ENCODE measurements at regions not wholly inside any gene's neighbourhood (a gene's known extent, or its start where the extent isn't known, plus 50 kb on each side); places are given as distances from the start of the nearest gene placed in this dataset.

DNA sequence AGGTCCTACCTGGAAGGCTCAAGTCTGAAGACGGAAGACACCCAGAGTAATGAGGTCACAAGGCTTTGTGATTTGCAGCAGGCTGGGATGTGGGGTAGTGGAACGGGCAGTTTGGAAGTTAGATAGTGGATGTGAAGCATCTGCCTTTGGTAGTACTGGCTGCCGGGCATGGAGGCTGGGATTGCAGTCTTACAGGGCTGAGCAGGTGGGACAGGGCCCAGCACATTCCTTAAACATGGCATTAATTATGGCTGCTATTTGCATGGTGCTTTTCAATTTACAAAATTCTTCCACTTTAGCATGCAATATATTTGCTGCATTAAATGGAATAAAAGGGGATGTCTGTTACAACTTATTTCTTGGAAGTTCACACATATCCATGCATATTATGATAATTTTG lies 161.2 kb downstream of the UTP18 start:
- Histone ChIP-seq H3K9me3 (no peaks in the 10 kb centered on the region), H3K4me1 (no peaks in the 10 kb centered on the region), H3K27me3 (replicated peaks in 1 of 7) (peaks cover 0 to 23% (median 0%) of the 10 kb centered on the region in 7 donors), H3K36me3 (no peaks in the 10 kb centered on the region), H3K4me3 (no peak overlapping the region), H3K27ac (no peak overlapping the region)
- intact Hi-C loops (cut with DNase I; ENCODE audit: low total_unique reads), result no loop called here
- WGBS, 5 donors, result 61 to 92% (median 82%) methylated on average over 3 of the region's 3 CpGs
- DNase-seq, result no peak
- no peak for TF ChIP-seq POLR2A (IDR thresholded peaks at IDR 0.05)
- TF ChIP-seq POLR2AphosphoS5 (IDR thresholded peaks at IDR 0.05), result no peak
- TF ChIP-seq, protein P1, sequence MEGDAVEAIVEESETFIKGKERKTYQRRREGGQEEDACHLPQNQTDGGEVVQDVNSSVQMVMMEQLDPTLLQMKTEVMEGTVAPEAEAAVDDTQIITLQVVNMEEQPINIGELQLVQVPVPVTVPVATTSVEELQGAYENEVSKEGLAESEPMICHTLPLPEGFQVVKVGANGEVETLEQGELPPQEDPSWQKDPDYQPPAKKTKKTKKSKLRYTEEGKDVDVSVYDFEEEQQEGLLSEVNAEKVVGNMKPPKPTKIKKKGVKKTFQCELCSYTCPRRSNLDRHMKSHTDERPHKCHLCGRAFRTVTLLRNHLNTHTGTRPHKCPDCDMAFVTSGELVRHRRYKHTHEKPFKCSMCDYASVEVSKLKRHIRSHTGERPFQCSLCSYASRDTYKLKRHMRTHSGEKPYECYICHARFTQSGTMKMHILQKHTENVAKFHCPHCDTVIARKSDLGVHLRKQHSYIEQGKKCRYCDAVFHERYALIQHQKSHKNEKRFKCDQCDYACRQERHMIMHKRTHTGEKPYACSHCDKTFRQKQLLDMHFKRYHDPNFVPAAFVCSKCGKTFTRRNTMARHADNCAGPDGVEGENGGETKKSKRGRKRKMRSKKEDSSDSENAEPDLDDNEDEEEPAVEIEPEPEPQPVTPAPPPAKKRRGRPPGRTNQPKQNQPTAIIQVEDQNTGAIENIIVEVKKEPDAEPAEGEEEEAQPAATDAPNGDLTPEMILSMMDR (IDR thresholded peaks at IDR 0.05 in 8 of 11, conservative IDR thresholded peaks at IDR 0.05 in 3 of 11), result no peak

DNA sequence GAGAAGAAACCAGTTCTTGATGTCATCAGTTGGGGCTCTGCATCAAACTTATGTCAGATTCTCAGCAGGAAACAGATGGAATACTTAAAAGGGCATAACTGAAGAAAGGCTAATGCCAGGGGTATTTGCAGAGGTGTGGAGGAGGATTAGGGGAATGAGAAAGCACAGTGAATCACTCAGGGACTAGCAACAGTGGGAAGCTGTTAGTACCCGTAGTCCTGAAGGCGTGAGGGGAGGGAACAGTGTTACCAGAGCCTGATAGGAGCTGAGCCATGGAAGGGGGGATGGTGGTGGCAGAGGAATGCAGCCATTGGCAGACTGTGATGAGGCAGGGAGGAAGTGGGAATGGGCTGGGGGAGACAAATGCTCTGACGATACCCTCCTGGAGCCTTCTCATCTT lies 162.3 kb downstream of the UTP18 start:
- Histone ChIP-seq H3K9me3 (no peaks in the 10 kb centered on the region), H3K27me3 (replicated peaks in 1 of 7) (peaks cover 0 to 18% (median 0%) of the 10 kb centered on the region in 7 donors), H3K27ac (no peak overlapping the region), H3K4me1 (peaks cover 0 to 4% (median under 1%) of the 10 kb centered on the region in 6 donors), H3K4me3 (no peak overlapping the region), H3K36me3 (no peaks in the 10 kb centered on the region)
- TF ChIP-seq POLR2AphosphoS5 (IDR thresholded peaks at IDR 0.05) (no peak), POLR2A (IDR thresholded peaks at IDR 0.05) (no peak)
- TF ChIP-seq, protein P1 (IDR thresholded peaks at IDR 0.05 in 8 of 11, conservative IDR thresholded peaks at IDR 0.05 in 3 of 11), result no peak
- no peak for DNase-seq
- 68 to 90% (median 78%) methylated on average over 3 of the region's 3 CpGs for WGBS, 5 donors
- intact Hi-C loops (cut with DNase I; ENCODE audit: low total_unique reads), result no loop called here

DNA sequence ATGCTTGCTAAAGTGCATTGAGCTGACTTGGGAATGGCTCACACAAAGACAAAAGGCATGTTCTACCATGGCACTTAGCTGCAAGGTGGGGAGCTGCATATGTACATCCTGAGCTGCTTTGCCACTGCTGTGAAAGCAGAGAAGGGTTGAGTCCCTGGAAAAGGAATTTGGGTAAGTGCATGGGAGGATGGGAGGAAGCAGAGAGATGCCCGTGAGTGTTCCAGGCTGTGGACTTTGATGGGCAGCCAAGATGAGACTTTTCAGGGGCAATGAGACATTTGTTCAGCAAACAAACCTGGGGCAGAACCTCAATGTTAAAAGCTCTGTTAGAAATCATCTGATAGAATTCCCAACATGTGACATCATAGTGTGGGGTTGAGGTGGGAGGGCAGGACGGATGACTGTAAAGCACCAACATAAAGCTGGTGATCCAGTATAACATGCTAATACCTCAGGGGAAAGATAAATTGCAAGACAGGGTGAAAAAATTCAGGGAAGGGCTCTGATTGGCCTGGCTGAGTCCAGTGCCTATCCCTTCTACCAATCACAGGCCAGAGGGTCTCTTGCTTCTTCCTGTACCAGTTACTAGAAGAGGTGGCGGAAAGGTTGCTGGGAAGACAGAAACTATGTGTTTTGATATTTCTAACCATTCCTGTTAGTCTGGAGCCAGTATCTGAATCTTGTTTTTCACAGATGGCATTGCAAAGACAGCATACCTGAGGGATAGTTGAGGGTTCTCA lies 163.2 kb downstream of the UTP18 start:
- H3K4me3 ChIP-seq, result no peak overlapping the region
- no peaks in the 10 kb centered on the region for H3K36me3 ChIP-seq
- DNase-seq, result no peak
- intact Hi-C loops (cut with DNase I; ENCODE audit: low total_unique reads), result no loop called here
- H3K9me3 ChIP-seq, result no peaks in the 10 kb centered on the region
- H3K27me3 ChIP-seq (replicated peaks in 1 of 7), result peaks cover 0 to 12% (median 0%) of the 10 kb centered on the region in 7 donors
- H3K4me1 ChIP-seq, result peaks cover 0 to 10% (median 7%) of the 10 kb centered on the region in 6 donors
- TF ChIP-seq POLR2A (IDR thresholded peaks at IDR 0.05) (no peak), POLR2AphosphoS5 (IDR thresholded peaks at IDR 0.05) (no peak)
- TF ChIP-seq, protein P1 (IDR thresholded peaks at IDR 0.05 in 8 of 11, conservative IDR thresholded peaks at IDR 0.05 in 3 of 11), result no peak
- no peak overlapping the region for H3K27ac ChIP-seq
- WGBS, 5 donors, result 80 to 87% (median 84%) methylated on average over 3 of the region's 3 CpGs

DNA sequence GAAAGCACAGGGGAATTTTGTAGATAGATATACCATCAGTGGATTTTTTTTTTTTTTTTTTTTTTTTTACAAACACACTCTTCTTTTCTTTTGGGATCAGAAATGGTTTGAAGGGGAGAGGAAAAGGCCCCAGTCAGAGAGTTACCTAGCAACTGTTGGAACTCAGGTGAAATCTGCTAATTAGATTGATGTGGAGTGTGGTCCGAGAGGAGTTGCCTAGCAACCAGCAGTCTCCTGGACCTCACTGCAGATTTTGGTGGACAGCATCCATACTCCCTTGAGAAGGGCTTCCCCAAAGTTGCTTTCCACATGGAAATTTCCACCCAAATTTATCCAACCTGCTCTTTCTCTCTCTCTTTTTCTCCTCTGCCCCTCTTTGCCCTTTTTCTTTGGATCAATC lies 165.4 kb downstream of the UTP18 start:
- TF ChIP-seq, protein P1 (IDR thresholded peaks at IDR 0.05 in 8 of 11, conservative IDR thresholded peaks at IDR 0.05 in 3 of 11), result no peak
- no peak for TF ChIP-seq POLR2A (IDR thresholded peaks at IDR 0.05)
- no peak for TF ChIP-seq POLR2AphosphoS5 (IDR thresholded peaks at IDR 0.05)
- intact Hi-C loops (cut with DNase I; ENCODE audit: low total_unique reads), result no loop called here
- WGBS, 5 donors, result 79 to 93% (median 83%) methylated on average over 1 of the region's 1 CpG
- H3K4me3 ChIP-seq, result no peak overlapping the region
- peaks cover 0 to 12% (median 0%) of the 10 kb centered on the region in 7 donors for H3K27me3 ChIP-seq (replicated peaks in 1 of 7)
- no peaks in the 10 kb centered on the region for H3K36me3 ChIP-seq
- no peaks in the 10 kb centered on the region for H3K9me3 ChIP-seq
- H3K27ac ChIP-seq, result no peak overlapping the region
- H3K4me1 ChIP-seq, result peaks cover 0 to 10% (median 7%) of the 10 kb centered on the region in 6 donors
- no peak for DNase-seq

Data from spleen (tissue), 11 donors.